Esophagus mucosa (tissue), 1 donor: ENCODE measurements at regions not wholly inside any gene's neighbourhood (a gene's known extent, or its start where the extent isn't known, plus 50 kb on each side); places are given as distances from the start of the nearest gene placed in this dataset.

ENCODE experiments used
- ATAC-seq: fragments of 200-7000 bp; cut with Tn5 transposase; one replicate; pipeline ENCODE4 v1.9.1; 2020
- donor health status: DM: yes; HTN: yes; CAD: no.

DNA sequence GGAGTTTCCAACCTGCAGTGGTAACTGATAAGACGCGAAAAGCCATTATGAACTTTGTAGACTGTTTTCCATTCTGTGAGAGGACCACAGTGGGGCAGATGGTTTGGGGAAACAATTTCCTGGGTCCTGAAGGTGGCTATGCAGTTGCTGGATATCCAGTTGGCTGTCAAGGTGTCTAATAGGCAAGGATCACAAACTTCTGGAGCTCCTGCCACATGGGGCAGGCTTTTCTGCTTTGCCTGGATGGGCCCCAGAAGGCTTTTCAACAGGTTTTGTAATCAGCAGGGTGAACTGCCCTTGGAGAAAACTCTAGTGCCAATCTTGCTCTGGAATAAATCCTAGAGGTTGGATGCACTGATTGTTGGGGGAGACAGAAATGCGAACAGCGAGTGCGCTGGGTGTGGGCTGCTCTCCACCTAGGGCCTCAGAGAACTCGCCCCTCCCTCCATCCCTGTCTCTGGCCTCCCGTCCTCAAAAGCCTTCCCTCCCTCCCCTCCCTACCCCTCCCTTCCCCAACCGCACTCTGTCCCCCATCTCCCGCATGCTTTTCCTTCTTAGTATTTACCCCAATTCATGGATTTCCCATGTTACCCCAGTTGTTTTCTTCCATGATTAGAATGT lies 210.3 kb upstream of the USP24 start:
- no peak for ATAC-seq

DNA sequence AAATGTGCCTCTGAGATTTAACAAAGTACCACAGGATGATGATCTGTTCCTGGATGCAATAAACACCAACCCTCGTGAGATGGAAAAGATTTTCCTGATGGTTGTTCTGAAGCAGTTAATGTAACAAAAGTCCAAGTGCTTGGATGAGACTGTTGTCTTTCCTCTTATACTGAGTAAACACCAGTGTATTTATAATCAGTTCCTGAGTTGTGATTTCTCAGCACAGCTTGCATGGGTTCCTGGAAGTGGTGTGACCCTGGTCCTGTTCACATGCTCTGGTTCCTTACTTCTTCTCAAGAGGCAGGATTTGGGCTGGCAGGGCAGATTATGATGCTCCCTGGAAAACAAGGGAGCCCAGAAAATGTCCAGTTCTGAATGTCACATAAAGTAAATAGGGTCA lies 208.2 kb upstream of the USP24 start:
- ATAC-seq: no peak

DNA sequence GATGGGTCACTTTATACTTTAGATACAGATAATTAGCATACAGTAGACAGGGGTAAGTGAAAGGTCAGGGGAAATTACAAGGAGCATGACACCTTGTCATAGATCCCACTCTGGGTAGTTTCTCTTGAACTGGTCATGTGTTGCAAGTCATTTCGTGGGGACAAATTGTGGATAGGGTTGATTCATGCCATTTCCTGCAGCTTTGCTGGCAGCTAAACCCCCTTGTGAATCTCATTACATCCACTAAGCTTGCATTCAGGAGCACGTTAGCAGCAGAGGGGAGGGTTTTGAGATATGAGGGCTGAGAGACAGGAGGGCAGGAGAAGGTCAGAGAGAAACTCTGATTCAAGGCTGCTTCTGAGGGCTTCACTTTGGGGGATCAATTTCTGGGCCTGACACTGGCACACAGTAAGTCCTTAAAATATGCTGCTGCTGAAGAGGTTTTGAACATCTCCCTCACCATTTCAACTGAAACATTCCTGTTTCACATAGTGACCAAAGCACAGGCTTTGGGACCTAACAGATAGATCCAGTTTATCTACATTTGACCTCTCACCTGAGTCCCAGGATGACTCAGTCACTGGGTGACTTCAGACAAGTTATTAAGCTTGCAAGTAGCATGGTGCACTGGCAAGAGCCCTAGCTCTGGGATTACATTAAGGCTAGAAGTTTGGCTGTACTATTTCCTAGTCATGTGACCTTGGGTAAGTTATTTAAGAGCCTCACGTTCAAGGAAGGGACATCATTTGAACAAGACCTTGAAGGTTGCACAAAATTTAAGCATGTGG lies 206.0 kb upstream of the USP24 start:
- peak; percentile 84 for ATAC-seq

DNA sequence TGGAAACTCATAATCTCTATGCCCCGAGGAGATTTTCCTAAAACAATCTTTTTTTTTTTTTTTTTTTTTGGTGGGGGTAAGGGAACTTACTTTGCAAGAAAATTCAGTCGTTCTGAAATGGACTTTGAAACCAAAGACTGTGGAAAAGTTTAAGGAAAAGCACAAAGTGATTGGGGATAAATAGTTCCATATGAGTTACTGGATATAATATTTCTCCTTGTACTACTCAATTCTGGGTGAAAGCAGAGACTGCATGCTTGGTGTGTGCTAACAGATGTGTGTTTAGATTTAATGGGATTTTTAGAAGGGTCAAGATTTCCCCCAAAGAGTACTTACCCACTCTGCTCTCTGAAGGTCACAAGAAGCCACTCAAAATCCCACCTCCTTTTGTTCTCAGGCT lies 204.9 kb upstream of the USP24 start:
- ATAC-seq: no peak

DNA sequence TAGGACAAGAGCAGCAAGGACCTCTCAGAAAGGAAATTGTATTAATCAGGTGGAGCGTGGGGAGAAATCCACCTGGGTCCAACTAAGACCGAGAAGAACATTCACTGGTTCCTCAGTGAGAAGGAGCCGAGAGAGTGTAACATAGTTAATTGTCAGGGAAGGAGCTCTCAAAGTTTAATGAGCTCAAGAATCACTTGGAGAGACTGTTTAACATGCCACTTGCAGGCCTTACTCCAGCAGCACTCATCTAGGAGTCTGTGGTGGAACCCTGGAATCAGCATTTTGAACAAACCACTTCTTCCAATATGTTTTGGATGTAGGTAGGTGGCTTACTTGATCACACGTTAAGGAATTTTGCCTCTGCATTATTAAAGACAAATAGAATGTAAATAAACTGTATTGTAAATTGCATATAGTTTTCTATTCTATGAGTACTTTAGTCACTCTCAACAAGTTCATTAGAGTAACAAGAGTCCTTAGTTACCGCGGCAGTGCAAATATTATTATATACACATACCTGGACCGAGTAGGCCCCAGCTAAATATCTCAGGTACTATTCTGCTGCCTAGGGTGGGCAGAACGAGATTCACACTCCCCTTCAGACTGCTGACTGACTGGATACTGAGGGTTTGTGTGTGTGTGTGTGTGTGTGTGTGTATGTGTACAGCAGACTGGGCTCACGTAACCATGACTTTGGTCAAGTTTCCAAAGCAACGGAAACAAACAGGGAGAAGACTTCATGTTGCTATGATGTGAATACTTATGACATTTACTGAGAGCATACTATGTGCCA lies 203.2 kb upstream of the USP24 start:
- no peak for ATAC-seq

DNA sequence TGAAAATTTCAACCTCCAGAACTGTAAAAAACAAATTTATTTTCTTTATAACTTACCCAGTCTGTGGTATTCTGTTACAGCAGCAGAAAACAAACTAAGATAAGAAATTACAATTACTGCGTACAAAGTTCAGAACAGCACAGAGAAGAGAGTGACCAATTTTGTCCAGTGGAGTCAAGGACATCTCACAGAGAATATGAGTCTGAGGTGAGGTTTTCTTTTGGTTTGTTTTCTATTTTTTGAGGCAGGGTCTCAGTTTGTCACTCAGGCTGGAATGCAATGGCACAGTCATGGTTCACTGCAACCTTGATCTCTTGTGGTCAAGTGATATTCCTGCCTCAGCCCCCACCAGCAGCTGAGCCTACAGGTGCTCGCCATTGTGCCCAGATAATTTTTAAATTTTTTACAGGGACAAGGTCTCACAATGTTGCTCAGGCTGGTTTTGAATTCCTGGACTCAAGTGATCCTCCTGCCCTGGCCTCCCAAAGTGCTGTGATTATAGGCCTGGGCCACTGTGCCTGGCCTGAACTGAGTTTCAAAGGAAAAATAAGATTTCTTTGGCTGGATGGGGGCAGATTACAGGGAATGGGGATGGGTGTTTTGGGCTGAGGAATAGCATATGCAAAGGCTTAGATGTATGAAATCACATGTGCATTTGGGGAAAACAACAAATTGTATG lies 201.1 kb upstream of the USP24 start:
- ATAC-seq: no peak

DNA sequence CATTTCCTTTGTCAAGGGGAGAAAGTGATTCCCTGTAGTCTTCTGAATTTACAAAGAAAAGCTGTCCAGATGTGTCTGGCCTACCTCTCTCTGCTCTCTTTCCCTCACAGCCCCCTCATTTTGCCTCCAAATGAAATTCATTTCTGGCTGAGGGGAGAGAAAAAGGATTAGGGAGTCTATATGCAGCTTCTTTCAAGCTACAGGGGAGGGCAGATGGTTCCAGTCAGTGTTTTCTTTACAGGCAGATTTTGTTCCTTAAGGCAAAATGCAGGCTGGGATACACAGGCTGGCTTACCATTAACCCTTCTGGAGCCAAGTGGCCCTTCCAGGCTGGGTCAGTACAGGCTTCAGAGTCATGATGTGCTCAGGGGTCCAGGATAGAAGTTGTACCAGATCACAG lies 198.1 kb upstream of the USP24 start:
- ATAC-seq: no peak

DNA sequence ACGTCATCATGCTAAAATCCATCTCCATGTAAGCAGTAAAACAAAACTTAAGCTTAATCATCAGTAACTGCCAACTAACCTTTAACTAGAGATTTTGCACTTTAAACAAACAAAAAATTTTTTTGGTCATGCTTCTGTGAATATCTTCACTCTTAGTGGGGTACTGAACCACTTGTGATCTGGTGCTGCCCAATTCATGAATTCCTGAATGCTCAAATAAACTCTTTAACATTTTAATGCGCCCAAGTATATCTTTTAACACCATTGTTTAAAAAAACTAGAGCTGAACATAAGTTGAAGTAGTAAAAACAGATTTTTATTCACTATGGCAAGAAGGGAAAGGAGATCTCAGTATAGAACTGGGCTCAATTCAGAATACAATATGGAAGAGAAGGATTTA lies 196.9 kb upstream of the USP24 start:
- no peak for ATAC-seq

DNA sequence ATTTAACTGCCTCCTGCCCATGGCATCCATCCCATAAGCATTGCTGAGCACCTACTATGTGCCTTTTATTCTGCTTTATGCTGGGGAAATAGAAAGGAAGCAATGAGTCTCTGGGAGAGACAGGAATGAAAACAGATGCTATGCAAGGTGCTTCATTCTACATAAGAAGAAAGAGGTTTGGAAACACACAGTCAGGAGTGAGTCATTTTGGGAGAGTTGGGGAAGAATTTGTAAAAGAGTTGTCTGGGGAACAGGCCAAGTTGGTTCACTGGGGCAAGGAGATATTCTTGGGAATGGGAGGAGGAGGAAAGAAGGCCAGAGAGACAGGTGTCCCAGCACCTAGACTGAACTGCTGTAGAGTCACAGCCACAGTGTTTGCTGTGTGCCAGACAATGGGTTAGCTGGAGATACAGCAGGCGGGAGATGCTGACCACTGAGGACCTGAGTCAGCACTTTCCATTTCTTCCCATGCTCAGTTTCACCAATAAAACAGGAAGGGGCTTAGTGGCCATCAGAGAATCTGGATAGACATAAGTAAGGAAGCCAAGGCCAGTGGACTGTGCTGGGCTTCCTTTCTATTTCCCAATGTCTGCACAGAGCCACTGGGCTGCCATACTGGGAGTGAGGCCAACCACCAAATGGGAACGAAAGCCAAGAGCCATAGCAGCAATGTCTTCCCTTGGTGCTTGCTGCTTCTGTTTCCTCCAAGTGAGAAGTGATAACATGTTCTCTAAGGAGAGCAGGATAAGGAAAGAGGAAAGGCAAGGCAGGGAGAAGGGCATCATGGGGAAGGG lies 187.7 kb upstream of the USP24 start:
- no peak for ATAC-seq

DNA sequence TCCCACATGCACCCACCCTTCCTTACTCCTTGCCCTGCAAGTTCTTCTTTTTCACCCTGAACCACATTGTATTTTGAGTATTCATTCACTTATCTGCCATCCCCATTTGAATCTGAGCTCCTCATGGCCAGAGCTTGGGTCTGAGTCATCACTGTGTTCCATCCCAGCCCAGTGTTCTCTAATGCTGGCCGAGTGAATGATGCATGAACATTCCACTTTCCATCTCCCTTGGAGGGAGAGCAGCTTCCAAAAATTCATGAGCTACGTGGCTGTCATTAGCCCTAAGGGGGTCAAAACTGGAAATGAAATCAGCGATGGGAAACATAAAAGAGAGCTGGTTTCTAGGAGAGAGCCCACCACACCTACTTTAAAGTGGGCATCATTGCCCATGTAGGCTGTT lies 187.0 kb upstream of the USP24 start:
- ATAC-seq: no peak

DNA sequence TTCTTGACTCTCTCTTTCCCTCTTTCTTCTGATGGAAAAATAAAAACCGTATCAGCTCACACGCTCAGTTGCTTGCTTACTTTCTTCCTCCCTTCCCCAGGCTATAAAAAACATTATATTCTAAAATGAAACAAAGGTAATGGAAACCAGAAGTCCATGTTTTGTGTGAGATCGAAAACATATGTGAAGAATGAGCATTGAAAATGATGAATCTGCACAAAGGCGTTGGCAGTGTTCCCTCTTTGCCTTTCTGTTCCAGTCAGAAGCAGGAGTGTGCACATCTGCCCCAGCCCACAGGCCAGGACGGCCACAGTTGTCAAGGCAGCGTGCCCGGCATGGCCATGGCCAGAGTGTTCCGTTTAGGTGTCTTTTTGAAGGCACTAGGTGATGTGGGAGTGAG lies 185.3 kb upstream of the USP24 start:
- no peak for ATAC-seq

DNA sequence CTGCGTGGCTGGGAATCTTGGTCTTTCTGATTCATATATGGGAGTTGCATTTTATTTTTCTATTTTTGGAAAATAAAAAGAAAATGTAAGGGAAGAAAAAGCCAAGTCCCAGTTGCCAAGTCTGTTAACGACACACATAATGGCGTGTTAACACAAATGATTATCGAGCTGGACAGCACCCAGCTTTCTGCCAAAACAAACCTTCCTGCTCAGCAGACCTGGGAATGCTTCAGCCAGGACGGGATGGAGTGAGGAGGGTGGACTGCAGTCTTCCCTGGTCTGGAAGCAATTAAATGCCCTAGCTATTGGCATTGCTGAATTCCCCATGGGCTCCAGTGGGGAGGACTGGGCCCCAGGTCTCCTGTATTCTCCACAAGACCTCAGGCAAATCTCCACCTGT lies 184.2 kb upstream of the USP24 start:
- ATAC-seq: no peak

DNA sequence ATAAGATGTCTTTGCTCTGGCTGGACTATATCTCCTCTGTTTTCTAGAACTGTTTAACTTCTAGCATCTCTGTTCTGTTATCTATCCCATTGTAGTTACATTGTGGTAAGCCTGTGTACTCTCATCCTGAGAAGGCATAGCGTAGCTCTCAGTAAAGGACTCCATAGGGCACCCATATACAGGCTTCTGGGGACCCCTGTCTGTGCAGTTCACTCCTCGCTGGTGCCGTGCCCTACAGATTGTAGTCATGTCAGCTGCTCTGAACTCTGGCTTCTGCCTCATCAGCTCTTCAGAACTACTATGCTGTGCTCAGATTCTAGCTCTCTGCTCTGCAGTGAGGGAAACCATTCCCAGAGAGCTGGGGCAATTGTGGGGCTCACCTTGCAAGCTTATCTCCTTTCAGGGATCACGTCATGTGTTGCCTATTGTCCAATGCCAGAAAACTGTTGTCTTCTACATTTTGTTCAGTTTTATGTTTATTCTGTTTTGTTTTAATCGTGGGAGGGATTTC lies 181.3 kb upstream of the USP24 start:
- ATAC-seq: no peak

DNA sequence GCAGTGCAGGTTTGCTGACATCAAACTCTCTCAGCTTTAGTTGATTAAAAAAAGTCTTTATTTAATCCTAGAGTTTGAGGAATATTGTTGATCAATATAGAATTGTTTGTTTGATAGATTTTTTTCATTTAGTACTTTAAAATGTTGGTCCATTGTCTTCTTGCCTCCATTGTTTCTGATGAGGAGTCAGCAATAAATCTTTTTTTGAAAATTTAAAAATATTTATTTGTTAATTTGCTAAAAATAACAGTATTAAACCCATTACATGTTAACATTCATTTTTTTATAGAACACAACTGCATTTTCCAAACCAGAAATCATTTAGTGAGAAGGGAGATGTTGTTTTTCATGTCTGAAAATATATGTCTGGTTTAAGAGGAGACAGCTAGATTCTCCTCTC lies 173.8 kb upstream of the USP24 start:
- no peak for ATAC-seq

DNA sequence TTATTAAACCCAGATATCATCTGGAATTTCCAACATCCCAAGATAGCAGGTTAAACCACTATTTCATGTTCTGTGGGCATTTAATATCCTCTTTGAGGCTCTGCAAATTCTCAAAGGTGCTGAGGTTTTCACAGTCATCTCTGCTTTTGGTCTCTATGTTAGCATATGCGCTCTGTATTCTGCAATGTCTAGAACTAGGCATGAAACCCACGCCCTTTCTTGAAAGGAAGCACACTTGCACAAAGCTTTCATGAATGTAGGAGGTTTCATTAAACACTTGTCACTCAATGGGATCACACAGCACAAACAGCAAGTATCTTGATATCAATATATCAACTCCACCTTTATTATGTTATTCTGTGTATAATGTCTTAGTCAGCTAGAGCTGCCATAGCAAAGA lies 172.0 kb upstream of the USP24 start:
- ATAC-seq: no peak

DNA sequence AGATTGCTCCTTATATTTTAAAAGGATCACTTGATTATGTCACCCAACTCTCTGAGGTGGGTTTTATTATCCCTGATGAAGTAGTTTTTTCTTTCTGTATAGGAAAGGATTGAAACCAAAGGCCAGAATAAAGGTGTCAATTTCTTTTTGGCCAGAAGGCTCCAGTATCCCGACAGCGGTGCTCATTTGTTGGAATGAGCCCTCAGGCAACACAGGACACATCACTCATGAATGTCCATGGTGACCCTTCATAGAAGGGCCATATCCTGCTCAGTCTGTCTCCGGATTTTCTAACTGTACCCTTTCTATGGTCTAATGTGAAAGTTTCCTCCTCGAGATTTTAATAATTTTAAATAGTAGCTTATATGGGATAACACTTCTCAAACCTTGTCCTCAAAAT lies 171.3 kb upstream of the USP24 start:
- ATAC-seq: no peak

DNA sequence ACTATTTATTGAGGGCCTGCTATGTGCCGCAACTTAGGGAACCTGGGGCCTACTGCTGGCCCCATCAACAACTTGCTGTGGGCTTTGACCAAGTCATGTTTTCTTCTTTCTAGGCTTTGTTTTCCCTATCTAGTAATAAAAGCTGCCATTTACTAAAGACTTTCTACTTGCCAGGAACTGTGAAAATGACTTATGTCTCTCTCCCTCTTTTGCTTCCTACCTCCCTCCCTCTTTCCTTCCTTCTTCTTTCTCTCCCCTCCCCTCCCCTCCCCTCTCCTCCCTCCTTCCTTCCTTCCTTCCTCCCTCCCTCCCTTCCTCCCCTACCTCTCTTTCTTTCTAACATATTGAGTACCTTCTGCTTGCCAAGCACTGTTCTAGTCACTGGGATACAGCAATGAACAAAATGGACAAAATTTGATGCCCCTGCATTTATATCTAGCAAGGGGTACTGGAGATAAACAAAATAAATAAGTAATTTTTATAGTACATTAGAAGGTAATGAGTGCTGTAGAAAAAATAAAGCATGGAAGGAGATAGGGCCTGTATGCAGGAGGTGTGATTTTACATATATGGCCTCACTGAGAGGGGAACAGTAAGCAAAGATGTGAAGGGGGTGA lies 170.3 kb upstream of the USP24 start:
- no peak for ATAC-seq

DNA sequence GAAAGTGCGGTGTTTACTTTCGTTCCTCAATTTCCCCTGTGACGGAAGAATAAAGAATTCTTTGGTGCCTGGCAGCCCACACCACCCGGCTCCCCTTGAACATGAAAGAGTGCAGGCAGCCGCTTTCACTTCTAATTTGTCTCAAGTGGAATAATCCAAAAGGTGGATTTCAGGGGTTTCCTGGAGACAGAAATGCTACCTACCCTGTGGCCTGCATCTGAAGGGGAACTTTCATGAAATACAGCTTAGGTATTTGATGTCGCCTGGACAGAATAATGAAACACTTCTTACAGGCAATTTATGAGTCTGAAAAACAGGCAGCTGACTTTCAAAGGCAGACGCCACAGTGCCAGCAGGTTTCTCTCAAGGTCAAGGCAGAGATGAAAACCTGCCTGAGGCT lies 169.5 kb upstream of the USP24 start:
- ATAC-seq: no peak

DNA sequence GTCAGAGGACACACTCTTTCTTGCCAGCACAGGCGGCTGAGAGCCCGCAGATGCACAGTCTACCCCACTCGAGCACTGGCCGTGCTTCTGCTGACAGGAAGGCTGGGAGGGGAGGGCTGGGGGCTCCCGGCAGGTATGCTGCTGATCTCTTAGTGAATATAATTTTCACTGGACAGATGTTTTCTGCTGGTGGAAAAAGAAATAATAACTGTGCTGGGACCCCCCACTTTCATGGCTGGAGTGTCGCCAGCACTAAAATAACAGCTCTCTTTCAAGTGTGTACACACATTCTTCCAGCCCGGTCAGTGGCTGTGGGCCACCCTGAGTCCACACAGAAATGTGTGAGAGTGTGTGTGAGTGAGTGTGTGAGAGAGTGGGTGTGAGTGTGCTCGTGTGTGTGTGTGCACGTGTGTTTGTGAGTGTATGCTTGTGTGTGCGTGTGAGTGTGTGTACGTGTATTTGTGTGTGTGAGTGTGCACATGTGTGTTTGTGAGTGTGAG lies 167.7 kb upstream of the USP24 start:
- ATAC-seq: no peak

DNA sequence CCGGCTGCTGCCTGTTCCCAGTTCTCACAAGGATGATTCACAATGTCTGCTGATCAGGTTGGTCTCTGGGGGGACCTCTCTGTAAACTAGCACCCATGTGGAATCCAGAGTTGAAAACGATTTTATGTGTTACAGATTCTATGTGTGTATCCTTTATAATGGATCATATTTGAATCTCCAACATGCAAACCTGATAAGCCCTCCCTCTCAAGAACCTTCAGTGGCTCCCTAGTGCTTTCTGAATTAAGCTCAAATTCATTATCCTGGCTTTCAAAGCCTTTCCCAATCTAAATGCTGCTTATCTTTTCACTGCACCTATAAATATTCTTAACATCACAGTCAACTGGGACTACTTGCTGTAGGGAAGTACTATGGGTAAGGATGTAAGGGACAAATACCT lies 166.8 kb upstream of the USP24 start:
- ATAC-seq: no peak

DNA sequence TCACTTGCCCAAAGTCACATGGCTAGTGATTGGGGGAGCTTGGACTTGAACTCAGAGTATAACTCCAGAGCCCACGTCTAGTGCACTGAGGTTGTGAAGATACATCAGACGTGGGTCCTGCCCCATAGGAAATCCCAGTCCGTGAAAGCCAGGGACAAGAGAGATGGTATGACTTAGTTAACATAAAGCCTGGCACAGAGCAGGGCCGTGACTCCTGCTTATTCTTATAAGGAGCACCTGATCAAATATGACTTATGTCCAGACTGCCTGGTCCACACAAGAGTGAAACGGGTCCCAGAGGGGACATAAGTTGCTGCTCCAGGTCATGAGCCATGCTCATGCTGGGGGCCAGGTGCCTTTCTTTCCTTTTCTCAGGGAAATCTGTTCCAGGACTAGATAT lies 166.3 kb upstream of the USP24 start:
- no peak for ATAC-seq
